HG02973 (cell line): ENCODE measurements at regions not wholly inside any gene's neighbourhood (a gene's known extent, or its start where the extent isn't known, plus 50 kb on each side); places are given as distances from the start of the nearest gene placed in this dataset.

Experiments used
- ATAC-seq: cut with Tn5 transposase; IDR thresholded peaks from one replicate; pipeline ENCODE4 v1.9.1; 2021; ENCODE audit warnings: moderate library complexity; ENCODE audit not compliant: unreplicated experiment

DNA sequence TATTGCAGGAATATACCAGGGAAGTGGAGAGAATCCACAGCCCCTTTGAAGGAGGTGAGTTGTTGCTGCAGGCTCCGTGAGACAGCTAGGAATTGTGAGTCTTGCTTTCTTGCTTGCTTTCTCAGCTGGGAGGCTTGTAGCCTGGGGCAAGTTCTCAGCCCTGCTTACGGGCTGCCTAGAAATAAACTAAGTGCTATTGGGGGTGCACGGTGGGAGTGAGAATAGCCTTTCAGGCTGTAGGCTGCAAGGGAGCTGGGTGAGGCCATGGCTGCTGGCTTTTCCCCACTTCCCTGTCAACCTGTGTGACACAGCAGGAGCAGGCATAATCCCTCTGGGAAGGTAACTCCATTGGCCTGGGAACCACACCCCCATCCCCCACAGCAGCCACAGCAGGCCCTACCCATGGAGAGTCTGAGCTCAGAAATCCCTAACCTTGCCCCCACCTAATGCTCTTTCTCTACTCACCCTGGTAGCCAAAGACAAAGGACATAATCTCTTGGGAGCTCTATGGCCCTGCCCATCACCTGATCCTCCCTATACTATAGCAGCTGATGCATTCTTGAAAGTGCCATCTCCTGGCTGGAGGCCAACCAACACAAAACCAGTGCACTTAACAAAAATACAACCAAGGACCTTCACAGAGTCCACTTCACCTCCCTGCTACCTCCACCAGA is 113.0 kb downstream of the MMRN1 start:
- no peak for ATAC-seq

DNA sequence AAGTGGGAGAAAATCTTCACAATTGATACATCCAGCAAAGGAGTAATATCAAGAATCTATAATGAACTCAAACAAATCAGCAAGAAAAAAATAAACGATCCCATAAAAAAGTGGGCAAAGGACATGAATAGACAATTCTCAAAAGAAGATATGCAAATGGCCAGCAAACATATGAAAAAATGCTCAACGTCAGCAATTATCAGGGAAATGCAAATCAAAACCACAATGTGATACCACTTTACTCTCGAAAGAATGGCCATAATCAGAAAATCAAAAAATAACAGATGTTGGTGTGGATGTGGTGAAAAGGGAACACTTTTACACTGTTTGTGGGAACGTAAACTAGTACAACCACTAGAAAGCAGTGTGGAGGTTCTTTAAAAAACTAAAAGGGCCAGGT is 114.3 kb upstream of the CCSER1 start:
- no peak for ATAC-seq

DNA sequence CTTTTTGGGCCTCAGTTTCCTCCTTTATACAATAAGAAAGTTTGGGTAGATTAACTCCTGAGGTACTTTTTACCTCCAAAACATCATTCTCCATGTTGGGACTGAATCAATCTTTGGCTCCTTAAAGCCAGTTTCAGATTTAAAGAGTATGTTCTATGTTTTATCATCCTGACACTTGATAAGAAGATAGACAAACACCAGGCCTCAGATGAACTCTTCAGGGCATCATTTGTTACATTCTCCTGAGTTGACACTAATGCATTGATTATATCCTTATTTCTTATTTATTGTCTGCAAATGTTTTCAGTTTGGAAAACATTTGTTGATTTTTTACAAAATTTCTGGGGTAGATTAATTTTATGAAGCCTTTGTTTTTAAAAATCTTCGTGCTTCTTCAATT is 102.7 kb upstream of the CCSER1 start:
- no peak for ATAC-seq

DNA sequence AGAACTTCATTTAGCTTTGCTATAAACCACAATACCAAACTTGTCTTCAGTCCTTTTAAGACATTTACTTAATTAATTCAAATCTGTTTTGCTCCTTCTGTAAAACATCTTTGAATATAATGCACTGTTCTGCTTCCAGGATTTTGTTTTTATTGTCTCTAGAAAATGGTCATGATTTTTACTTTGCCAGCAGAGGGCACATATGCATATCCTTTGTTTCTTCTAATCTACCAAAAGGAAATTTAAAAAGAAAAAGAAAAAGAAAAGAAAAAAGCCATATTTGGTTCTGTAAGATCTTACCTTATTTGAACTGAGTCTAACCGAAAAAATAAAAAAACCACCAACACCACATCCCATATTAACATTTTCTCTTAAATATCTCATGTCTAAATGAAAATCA is 101.9 kb upstream of the CCSER1 start:
- no peak for ATAC-seq

DNA sequence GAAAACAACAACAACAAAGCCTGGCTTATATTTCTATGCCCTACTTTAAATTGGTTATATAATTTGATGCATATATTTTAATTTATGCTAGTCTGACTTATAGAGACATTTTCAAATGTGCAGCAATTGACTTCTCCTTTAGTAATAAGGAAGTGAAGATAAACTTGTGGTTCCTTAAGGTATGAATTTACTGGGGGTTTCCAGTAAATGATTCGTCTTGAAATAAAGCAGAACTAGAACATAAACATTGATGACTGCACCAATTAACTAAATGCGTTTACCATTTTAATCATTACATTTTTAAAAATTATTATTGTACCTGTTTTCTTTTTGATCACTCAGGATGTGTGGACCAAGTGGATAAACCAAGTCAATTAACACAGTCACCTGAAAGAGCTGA is 99.6 kb upstream of the CCSER1 start:
- ATAC-seq, result peak; percentile 90

DNA sequence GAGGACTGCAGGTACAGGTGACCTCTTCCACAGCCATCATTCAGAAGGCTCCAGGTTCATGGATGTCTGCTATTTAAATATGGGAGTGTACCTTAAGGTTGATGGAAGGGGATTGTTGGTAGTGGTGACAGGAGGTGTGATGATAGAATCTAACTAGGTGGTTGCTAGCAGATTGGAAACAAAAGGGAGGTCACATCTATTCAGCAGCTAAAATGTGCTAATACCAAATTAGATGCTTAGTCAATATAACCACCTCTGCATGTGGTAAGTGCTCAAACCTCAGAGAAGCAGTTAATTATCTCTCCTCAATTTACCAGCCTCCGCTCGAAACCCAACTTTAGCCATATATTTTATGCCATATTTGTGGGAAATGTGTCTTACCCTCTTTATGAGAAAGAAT is 98.7 kb upstream of the CCSER1 start:
- ATAC-seq, result no peak

DNA sequence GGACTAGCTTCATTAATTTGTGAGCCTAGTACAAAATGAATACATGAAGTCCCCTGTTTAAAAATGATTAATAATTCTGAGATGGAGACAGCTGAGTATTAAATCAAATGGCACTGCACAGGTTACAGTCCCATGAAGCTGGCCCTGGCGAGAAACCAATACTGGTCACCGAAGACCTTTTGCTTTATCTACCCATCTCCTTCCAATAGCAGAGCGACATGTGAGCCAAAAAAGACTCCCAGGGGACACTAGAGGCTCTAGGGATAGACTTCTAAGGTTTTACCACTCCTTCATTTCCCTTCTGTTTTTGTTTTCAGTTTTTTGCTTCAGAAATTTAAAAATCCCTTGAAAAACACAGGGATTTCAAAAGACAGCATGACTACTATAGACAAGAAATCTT is 97.0 kb upstream of the CCSER1 start:
- ATAC-seq, result no peak

DNA sequence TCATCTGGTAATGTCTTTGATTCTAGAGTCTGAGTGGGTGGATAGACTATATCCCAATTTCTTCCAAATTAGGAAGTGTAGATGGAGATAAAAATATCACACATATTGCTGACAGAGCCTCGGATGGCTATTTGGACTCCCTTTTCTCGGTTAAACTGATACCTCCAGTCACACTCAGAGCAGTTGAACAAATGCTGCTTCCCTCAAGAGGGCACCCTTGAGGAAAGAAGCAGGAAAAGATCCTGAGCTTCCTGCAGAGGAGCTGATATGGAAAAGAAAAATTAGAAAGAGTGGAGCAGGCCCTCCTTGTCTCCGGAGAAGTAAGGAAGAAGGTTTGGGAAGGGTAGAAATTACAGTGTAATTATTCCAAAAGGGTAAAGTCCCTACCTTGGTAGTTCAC is 96.2 kb upstream of the CCSER1 start:
- ATAC-seq, result no peak

DNA sequence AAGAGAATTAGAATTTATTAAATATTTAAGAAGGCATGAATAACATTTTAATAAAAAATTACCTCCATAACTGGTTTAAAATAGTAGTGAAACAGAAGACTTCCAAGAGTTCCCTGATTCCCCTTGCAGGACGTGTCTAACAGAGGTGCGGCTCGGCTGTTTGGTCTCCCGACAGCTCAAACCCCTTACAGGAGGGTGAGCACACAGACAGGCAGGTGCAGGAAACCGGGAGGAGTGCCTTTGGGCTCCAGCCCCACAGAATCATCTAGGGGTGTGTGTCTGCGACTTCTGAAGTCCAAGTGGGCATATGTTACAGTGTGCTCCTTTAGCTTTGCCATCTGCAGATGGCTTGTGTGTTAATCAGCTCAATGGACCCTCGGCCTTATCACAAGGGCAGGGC is 88.1 kb upstream of the CCSER1 start:
- no peak for ATAC-seq

DNA sequence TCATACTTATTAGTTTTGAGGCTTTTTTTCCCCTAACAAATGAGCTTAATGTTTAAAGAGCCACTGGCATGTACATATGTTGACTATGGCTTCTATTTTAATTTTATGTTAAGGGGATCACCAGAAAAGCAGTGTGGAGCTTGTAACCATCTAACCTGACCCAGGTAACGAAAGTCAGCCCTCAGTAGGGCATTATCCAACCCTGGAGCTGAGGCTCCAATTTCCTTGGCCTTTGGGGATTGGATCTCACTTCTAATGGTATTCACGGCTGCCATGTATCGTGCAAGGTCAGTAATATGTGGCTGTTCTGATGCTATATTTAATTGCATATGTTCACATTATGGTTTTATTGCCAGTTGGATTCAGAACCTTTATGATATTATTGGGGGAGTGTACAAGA is 75.2 kb upstream of the CCSER1 start:
- ATAC-seq, result no peak

DNA sequence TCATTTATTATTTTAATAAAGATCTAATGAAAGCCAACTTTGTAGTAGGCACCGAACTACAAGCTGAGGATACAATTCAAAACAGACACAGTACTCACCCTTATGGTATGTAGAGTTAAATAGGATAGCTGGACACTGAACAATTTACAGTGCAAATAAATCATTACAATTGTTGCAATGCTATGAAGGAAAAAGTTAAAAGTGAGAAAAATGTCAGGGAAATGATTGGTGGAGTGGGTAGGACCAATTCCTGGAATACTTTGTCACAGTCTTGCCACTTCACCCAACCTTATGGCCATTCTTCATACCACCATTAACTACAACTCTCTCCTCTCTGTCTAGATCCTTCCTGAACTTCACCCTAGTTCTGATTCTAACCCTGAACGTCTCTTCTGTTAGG is 70.1 kb upstream of the CCSER1 start:
- no peak for ATAC-seq

DNA sequence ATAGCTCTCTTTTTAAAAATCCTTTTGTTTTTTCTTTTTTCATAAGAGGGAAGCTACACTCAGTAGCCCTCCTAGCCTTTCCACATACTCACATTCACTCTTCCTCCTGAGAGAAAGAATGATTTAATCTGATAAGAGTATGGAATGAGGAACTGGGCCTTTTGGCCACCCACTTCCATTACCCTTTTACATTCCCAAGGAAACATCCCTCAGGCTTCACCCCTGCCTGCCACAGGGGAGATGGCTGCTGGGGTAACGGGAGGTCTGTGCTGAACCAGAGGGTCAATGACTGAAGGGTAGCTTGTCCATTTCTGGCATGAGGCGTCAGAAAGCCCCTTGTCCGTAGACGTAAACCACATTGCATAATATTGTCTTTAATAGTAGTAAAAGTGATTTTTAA is 67.2 kb upstream of the CCSER1 start:
- no peak for ATAC-seq

DNA sequence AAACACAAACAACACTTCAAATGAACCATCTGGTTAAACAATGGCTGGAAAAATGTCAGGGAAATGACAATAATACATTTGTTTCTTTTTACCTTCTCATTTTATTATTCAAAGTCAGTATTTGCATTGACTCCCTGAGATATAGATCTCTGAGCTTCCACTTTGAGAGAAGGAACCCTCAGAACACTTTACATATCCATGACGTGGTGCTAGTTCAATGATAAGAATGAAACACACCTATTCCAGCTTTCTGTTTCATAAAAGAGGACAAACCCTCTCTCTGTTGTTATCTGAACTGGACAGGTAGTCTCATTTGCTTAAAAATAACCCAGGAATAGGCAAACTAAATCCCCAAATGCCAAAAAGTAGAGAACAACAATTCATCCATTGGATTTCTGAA is 65.3 kb upstream of the CCSER1 start:
- no peak for ATAC-seq

DNA sequence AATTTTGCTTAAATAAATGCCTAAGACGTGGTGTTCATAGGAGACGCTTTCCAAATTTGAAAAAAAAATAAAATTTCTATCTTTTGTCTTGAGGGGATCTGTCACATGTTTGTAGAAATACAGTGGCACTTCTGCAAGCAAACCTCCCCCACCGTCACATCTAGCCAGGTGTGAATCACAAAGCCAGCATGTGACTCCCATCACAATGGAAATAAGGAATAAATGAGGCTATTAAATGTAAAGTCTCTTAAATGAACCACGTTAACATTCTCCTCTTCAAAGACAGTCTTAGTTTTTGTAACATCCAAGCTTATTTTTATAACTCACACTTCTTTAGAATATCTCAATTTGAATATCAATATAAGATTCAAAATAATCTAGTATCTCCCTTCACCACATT is 63.0 kb upstream of the CCSER1 start:
- no peak for ATAC-seq

DNA sequence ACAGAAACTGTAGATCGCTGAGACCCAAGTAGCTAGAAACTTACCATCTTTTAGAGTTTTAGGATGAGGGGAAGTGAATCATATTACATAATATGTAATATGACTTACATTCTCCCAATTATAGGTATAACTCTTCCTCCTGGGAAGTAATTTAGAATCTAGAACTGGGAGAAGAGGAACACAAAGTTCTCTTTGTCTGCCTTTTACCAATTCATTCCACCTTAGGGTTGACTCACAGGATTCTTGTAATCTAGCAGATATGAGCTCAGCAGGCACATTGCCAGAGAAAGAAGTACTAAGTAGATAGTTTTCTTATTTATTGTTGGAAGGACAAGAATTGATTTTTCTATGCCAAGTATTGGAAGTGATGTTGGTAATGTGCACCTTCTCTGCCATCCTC is 58.0 kb upstream of the CCSER1 start:
- no peak for ATAC-seq

DNA sequence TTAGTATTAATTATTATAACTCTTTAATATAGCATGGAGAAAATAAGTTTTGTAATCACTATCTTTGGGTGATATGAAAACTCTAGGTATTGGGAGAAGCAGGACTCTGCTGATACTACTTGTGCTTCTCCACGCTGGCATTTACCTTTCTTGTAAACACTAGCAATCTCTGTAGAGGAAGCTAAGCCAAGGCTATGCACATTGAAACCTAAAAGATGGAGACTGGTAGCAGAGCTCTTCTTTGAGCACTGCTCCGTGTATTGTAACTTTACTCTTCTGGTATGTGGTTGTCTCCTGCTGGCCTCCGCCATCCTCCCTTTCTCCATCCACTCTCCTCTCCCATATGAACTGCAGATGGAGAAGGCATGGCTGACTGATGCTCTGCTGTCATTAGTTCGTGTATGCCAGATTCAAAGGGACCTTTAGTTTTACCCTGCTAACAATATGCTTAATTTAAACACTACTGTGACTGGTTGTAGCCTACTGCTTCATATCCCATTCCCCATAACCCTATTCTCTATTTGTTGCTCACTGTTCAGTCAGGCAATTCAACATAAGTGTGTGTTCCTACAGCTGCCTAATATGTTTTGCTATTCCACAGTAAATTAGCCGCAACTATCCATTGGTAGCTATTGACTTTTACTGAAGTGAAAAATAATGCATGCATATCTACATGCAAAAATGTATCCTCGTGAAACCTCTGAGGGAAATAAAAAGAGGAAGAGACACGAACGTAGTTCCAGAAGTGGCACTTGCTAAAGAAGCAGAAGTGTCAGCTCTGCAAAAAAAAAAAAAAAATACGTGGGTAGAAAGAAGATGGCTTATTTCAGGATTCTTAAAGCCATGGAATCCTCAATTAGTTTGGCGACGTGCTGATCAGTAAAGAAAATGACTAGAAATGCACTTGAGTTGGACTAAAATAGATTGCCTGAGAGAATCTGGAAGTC is 55.6 kb upstream of the CCSER1 start:
- no peak for ATAC-seq

DNA sequence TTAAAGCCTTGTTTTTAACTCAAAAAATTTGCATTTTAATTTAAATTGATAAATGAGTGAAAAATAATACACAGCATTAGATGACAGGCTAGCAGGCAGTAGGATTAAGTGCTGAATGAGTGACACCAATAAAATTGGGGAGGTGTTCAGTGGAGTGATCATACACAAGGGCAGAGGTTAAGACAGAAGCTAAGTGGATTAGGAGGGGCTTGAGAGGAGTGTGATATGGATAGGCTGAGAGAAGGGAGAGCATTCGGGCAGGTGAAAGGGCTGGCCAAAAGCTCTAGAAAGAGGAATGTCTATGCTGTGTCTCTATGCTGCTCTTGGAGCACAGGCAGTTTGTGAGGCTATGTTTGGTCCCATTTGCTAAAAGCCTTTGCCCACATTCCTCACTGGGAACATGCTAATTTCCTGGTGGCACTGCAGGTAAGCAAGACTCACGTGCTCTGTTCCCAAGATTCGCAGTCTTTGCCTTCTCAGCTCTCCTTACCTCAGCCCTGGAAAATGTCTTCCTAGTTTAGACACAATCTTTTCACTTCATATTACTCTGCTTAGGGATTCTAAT is 52.8 kb upstream of the CCSER1 start:
- no peak for ATAC-seq
